ENCODE measurements at regions not wholly inside any gene's neighbourhood (a gene's known extent, or its start where the extent isn't known, plus 50 kb on each side); places are given as distances from the start of the nearest gene placed in this dataset.

GRCh38 chr2:239550357-239550756, 149.5 kb upstream of the HDAC4 start (continued):
- TF ChIP-seq REST (IDR thresholded peaks at IDR 0.05): no peak
- TF ChIP-seq NR2F2 (IDR thresholded peaks at IDR 0.05): no peak
- no peak for TF ChIP-seq JUND (IDR thresholded peaks at IDR 0.05)
- TF ChIP-seq HNF4A (conservative IDR thresholded peaks at IDR 0.05): no peak

DNA sequence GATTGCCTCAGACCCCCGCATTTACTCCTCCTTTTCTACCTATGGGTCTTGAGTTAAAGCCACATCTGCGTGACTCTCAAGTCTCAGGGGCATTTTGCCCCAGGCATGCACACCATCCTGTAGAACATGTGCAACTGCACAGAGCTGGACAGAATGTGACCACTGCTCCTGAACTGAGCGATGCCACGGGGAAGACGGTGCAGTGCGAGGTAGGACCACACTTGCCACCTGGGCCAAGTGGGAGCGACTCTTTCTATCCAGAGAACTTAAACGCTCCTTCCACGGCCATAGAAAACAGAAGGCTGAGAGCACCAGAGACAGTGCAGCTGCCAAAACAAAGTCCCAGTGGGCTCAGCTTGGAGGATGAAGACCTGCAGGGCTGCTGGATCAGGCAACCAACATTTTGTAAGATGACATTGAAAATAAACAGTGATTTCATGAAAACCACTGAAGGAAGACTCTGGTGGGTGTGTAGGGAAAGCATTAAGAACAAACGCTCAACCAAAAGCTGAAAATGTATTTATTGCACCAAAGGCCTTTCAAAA, 149.0 kb upstream of the HDAC4 start:
- 86% methylated on average over 10 of the region's 10 CpGs for WGBS
- H3K27me3 ChIP-seq (ENCODE audit: control insufficient read depth in 4 of 4, insufficient read depth in 4 of 4, low read length in 3 of 4): no peaks in the 10 kb centered on the region

GRCh38 chr2:239548965-239549595, 148.3 kb upstream of the HDAC4 start:
- Histone ChIP-seq H3K4me3 (ENCODE audit: low read depth in 1 of 3, low read length in 3 of 3) (no peak overlapping the region), H3K9me3 (ENCODE audit: control insufficient read depth in 4 of 4, low read length in 3 of 4) (no peaks in the 10 kb centered on the region), H3K36me3 (ENCODE audit: control insufficient read depth in 4 of 4, insufficient read depth in 3 of 4, low read depth in 1 of 4, low read length in 3 of 4) (no peaks in the 10 kb centered on the region), H3K27ac (ENCODE audit: low read depth in 1 of 2, low read length in 2 of 2) (no peak overlapping the region), H3K9ac (ENCODE audit: low read depth in 1 of 2, low read length in 2 of 2) (no peak overlapping the region), H3K4me1 (ENCODE audit: control insufficient read depth in 4 of 4, insufficient read depth in 4 of 4, low read length in 3 of 4) (no peaks in the 10 kb centered on the region), H3K27me3 (ENCODE audit: control insufficient read depth in 4 of 4, insufficient read depth in 4 of 4, low read length in 3 of 4) (no peaks in the 10 kb centered on the region)
- DNase-seq (ENCODE audit: low spot score): no peak
- WGBS: 82% methylated on average over 16 of the region's 16 CpGs
- no peak for TF ChIP-seq GABPA (IDR thresholded peaks at IDR 0.05 in 1 of 2, conservative IDR thresholded peaks at IDR 0.05 in 1 of 2)
- no peak for TF ChIP-seq SP1 (IDR thresholded peaks at IDR 0.05)
- no peak for TF ChIP-seq NR2F2 (IDR thresholded peaks at IDR 0.05)
- TF ChIP-seq, protein P1, sequence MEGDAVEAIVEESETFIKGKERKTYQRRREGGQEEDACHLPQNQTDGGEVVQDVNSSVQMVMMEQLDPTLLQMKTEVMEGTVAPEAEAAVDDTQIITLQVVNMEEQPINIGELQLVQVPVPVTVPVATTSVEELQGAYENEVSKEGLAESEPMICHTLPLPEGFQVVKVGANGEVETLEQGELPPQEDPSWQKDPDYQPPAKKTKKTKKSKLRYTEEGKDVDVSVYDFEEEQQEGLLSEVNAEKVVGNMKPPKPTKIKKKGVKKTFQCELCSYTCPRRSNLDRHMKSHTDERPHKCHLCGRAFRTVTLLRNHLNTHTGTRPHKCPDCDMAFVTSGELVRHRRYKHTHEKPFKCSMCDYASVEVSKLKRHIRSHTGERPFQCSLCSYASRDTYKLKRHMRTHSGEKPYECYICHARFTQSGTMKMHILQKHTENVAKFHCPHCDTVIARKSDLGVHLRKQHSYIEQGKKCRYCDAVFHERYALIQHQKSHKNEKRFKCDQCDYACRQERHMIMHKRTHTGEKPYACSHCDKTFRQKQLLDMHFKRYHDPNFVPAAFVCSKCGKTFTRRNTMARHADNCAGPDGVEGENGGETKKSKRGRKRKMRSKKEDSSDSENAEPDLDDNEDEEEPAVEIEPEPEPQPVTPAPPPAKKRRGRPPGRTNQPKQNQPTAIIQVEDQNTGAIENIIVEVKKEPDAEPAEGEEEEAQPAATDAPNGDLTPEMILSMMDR (IDR thresholded peaks at IDR 0.05; ENCODE audit: low read depth, low read length, missing input control): no peak
- TF ChIP-seq HNF4G (IDR thresholded peaks at IDR 0.05): no peak
- no peak for TF ChIP-seq EGR1 (IDR thresholded peaks at IDR 0.05; ENCODE audit: low read depth in 2 of 2)
- TF ChIP-seq JUND (IDR thresholded peaks at IDR 0.05): no peak
- TF ChIP-seq RAD21 (IDR thresholded peaks at IDR 0.05): no peak
- TF ChIP-seq MAX (IDR thresholded peaks at IDR 0.05): no peak
- TF ChIP-seq RXRA (IDR thresholded peaks at IDR 0.05): no peak

More for the DNA sequence above, 149.0 kb upstream of the HDAC4 start:
- no peak overlapping the region for H3K4me3 ChIP-seq (ENCODE audit: low read depth in 1 of 3, low read length in 3 of 3)
- no peak overlapping the region for H3K9ac ChIP-seq (ENCODE audit: low read depth in 1 of 2, low read length in 2 of 2)
- no peaks in the 10 kb centered on the region for H3K9me3 ChIP-seq (ENCODE audit: control insufficient read depth in 4 of 4, low read length in 3 of 4)
- TF ChIP-seq FOXA2 (IDR thresholded peaks at IDR 0.05) (no peak), SP1 (IDR thresholded peaks at IDR 0.05) (no peak), NR2F2 (IDR thresholded peaks at IDR 0.05) (no peak), ZBTB33 (IDR thresholded peaks at IDR 0.05) (no peak)
- TF ChIP-seq, protein P1 (IDR thresholded peaks at IDR 0.05; ENCODE audit: low read depth, low read length, missing input control): no peak
- H3K27ac ChIP-seq (ENCODE audit: low read depth in 1 of 2, low read length in 2 of 2): no peak overlapping the region
- no peaks in the 10 kb centered on the region for H3K36me3 ChIP-seq (ENCODE audit: control insufficient read depth in 4 of 4, insufficient read depth in 3 of 4, low read depth in 1 of 4, low read length in 3 of 4)
- no peaks in the 10 kb centered on the region for H3K4me1 ChIP-seq (ENCODE audit: control insufficient read depth in 4 of 4, insufficient read depth in 4 of 4, low read length in 3 of 4)
- DNase-seq (ENCODE audit: low spot score): no peak

Data from liver (tissue), 8 donors.